Activated CD4-positive, alpha-beta T cell treated with anti-CD3 and anti-CD28 coated beads, Interleukin-2, amount 10 ng/mL, durations not matched to agents 7 days and 5 days (primary cell): ENCODE measurements at regions not wholly inside any gene's neighbourhood (a gene's known extent, or its start where the extent isn't known, plus 50 kb on each side); places are given as distances from the start of the nearest gene placed in this dataset.

Source experiments
- CTCF ChIA-PET: fragments of 350-600 bp; sonication (Branson Sonifier 250); formaldehyde crosslinking; loops from one replicate; lab custom pipeline; 2021; ENCODE audit warnings: antibody characterized with exemption; lab: Charles Lee
- POLR2A ChIA-PET: fragments of 350-600 bp; sonication (Branson Sonifier 250); formaldehyde crosslinking; loops from one replicate; lab custom pipeline; 2021; ENCODE audit warnings: antibody characterized with exemption; lab: Charles Lee
- DNase-seq: peaks from one replicate; pipeline ENCODE4 v3.0.0-alpha.2; 2020
- H3K27ac Mint-ChIP-seq: one replicate; pipeline ENCODE4 v1.8.0; 2021; ENCODE audit warnings: mild to moderate bottlenecking, moderate library complexity, mixed read lengths
- H3K27me3 Mint-ChIP-seq: one replicate; pipeline ENCODE4 v1.8.0; 2021; ENCODE audit warnings: mixed read lengths
- H3K36me3 Mint-ChIP-seq: one replicate; pipeline ENCODE4 v1.8.0; 2021; ENCODE audit warnings: low read depth, mixed read lengths
- H3K4me1 Mint-ChIP-seq: one replicate; pipeline ENCODE4 v1.8.0; 2021; ENCODE audit warnings: mixed read lengths
- H3K4me3 Mint-ChIP-seq: one replicate; pipeline ENCODE4 v1.8.0; 2021; ENCODE audit warnings: mild to moderate bottlenecking, moderate library complexity, mixed read lengths
- H3K9me3 Mint-ChIP-seq: one replicate; pipeline ENCODE4 v1.8.0; 2021; ENCODE audit warnings: mixed read lengths

- Mint-ChIP-seq H3K9me3 (no peaks in the 10 kb centered on the region), H3K36me3 (no peaks in the 10 kb centered on the region), H3K27me3 (peaks cover 17% of the 10 kb centered on the region), H3K27ac (peak overlapping the region; percentile 88), H3K4me3 (peak overlapping the region; percentile 24), H3K4me1 (peaks cover 16% of the 10 kb centered on the region)
- ChIA-PET POLR2A (no interaction called here), CTCF (interaction anchor here (0.6 kb wide), 2 partner anchors 41 to 1267 kb away, joined by 3 to 4 read pairs; no protein-coding TSS in a partner anchor)
- peak; percentile 73 for DNase-seq
Measured at GRCh38 chr4:36394352-36394903, 113.0 kb downstream of the DTHD1 start.

- POLR2A ChIA-PET = no interaction called here
- H3K4me3 Mint-ChIP-seq = no peak overlapping the region
- H3K4me1 Mint-ChIP-seq = peaks cover 6% of the 10 kb centered on the region
- no peaks in the 10 kb centered on the region for H3K9me3 Mint-ChIP-seq
- no peak overlapping the region for H3K27ac Mint-ChIP-seq
- DNase-seq = peak; percentile 60
- H3K36me3 Mint-ChIP-seq = no peaks in the 10 kb centered on the region
- CTCF ChIA-PET = interaction anchor here (0.6 to 2.0 kb wide), 11 partner anchors 10 to 201 kb away, joined by 3 to 9 read pairs (median 4); partner anchors contain the start of gene ARAP2
- H3K27me3 Mint-ChIP-seq = peaks cover 20% of the 10 kb centered on the region
Measured at GRCh38 chr4:36399762-36400353, 118.4 kb downstream of the DTHD1 start.

- POLR2A ChIA-PET = no interaction called here
- Mint-ChIP-seq H3K36me3 (no peaks in the 10 kb centered on the region), H3K27ac (no peak overlapping the region)
Measured at GRCh38 chr4:36402008-36402758, 120.8 kb downstream of the DTHD1 start.

GRCh38 chr4:36411338-36411737, 129.9 kb downstream of the DTHD1 start:
- Mint-ChIP-seq H3K4me1 (no peaks in the 10 kb centered on the region), H3K9me3 (no peaks in the 10 kb centered on the region), H3K27ac (no peak overlapping the region), H3K27me3 (peaks cover 23% of the 10 kb centered on the region), H3K4me3 (no peak overlapping the region), H3K36me3 (no peaks in the 10 kb centered on the region)
- CTCF ChIA-PET = no interaction called here
- no peak for DNase-seq
- POLR2A ChIA-PET = no interaction called here

More at GRCh38 chr4:36402008-36402758, 120.8 kb downstream of the DTHD1 start:
- Mint-ChIP-seq H3K4me3 (no peak overlapping the region), H3K4me1 (no peaks in the 10 kb centered on the region), H3K9me3 (no peaks in the 10 kb centered on the region), H3K27me3 (peaks cover 28% of the 10 kb centered on the region)
- CTCF ChIA-PET = no interaction called here
- DNase-seq = no peak

GRCh38 chr4:36414248-36414647, 132.8 kb downstream of the DTHD1 start:
- Mint-ChIP-seq H3K4me1 (no peaks in the 10 kb centered on the region), H3K36me3 (no peaks in the 10 kb centered on the region), H3K27me3 (peaks cover 24% of the 10 kb centered on the region), H3K27ac (no peak overlapping the region), H3K4me3 (no peak overlapping the region), H3K9me3 (peaks cover 5% of the 10 kb centered on the region)
- CTCF ChIA-PET = no interaction called here
- POLR2A ChIA-PET = no interaction called here
- no peak for DNase-seq

GRCh38 chr4:36417146-36417545, 135.7 kb downstream of the DTHD1 start:
- Mint-ChIP-seq H3K36me3 (no peaks in the 10 kb centered on the region), H3K27me3 (peaks cover 12% of the 10 kb centered on the region), H3K4me3 (no peak overlapping the region), H3K9me3 (peaks cover 5% of the 10 kb centered on the region), H3K27ac (no peak overlapping the region), H3K4me1 (no peaks in the 10 kb centered on the region)
- no peak for DNase-seq
- ChIA-PET CTCF (no interaction called here), POLR2A (no interaction called here)

GRCh38 chr4:36420111-36420679, 138.8 kb downstream of the DTHD1 start:
- Mint-ChIP-seq H3K4me1 (no peaks in the 10 kb centered on the region), H3K36me3 (no peaks in the 10 kb centered on the region), H3K4me3 (no peak overlapping the region), H3K27me3 (peaks cover 14% of the 10 kb centered on the region), H3K27ac (no peak overlapping the region), H3K9me3 (peaks cover 5% of the 10 kb centered on the region)
- POLR2A ChIA-PET = no interaction called here
- CTCF ChIA-PET = no interaction called here
- DNase-seq = no peak

- Mint-ChIP-seq H3K27me3 (peaks cover 7% of the 10 kb centered on the region), H3K4me1 (no peaks in the 10 kb centered on the region), H3K27ac (no peak overlapping the region), H3K9me3 (peaks cover 5% of the 10 kb centered on the region), H3K36me3 (no peaks in the 10 kb centered on the region), H3K4me3 (no peak overlapping the region)
- ChIA-PET POLR2A (no interaction called here), CTCF (no interaction called here)
- no peak for DNase-seq
Measured at GRCh38 chr4:36422607-36423006, 141.2 kb downstream of the DTHD1 start.

- ChIA-PET CTCF (no interaction called here), POLR2A (no interaction called here)
- no peaks in the 10 kb centered on the region for H3K36me3 Mint-ChIP-seq
- H3K27ac Mint-ChIP-seq = no peak overlapping the region
- no peak overlapping the region for H3K4me3 Mint-ChIP-seq
- no peaks in the 10 kb centered on the region for H3K9me3 Mint-ChIP-seq
- H3K4me1 Mint-ChIP-seq = no peaks in the 10 kb centered on the region
- no peak for DNase-seq
- H3K27me3 Mint-ChIP-seq = peaks cover 4% of the 10 kb centered on the region
Measured at GRCh38 chr4:36426741-36427140, 145.3 kb downstream of the DTHD1 start.

- Mint-ChIP-seq H3K27me3 (peaks cover 4% of the 10 kb centered on the region), H3K27ac (no peak overlapping the region), H3K4me3 (no peak overlapping the region), H3K9me3 (no peaks in the 10 kb centered on the region), H3K36me3 (no peaks in the 10 kb centered on the region), H3K4me1 (no peaks in the 10 kb centered on the region)
- DNase-seq = no peak
- ChIA-PET CTCF (no interaction called here), POLR2A (no interaction called here)
Measured at GRCh38 chr4:36427696-36428095, 146.3 kb downstream of the DTHD1 start.

- DNase-seq = no peak
- no peak overlapping the region for H3K27ac Mint-ChIP-seq
- no peaks in the 10 kb centered on the region for H3K27me3 Mint-ChIP-seq
- POLR2A ChIA-PET = no interaction called here
- H3K36me3 Mint-ChIP-seq = no peaks in the 10 kb centered on the region
- no peaks in the 10 kb centered on the region for H3K9me3 Mint-ChIP-seq
- H3K4me1 Mint-ChIP-seq = no peaks in the 10 kb centered on the region
- CTCF ChIA-PET = no interaction called here
- no peak overlapping the region for H3K4me3 Mint-ChIP-seq
Measured at GRCh38 chr4:36432586-36432985, 151.2 kb downstream of the DTHD1 start.

GRCh38 chr4:36439556-36439955, 158.1 kb downstream of the DTHD1 start:
- no peak for DNase-seq
- Mint-ChIP-seq H3K27me3 (peaks cover 2% of the 10 kb centered on the region), H3K36me3 (no peaks in the 10 kb centered on the region), H3K4me3 (no peak overlapping the region), H3K4me1 (no peaks in the 10 kb centered on the region), H3K9me3 (no peaks in the 10 kb centered on the region), H3K27ac (no peak overlapping the region)
- POLR2A ChIA-PET = no interaction called here
- CTCF ChIA-PET = no interaction called here

GRCh38 chr4:36445480-36445879, 164.1 kb downstream of the DTHD1 start:
- no peak for DNase-seq

More at GRCh38 chr4:36445480-36445879, 164.1 kb downstream of the DTHD1 start:
- no peak overlapping the region for H3K27ac Mint-ChIP-seq
- POLR2A ChIA-PET = no interaction called here
- CTCF ChIA-PET = no interaction called here
- H3K27me3 Mint-ChIP-seq = no peaks in the 10 kb centered on the region
- no peaks in the 10 kb centered on the region for H3K36me3 Mint-ChIP-seq
- no peaks in the 10 kb centered on the region for H3K9me3 Mint-ChIP-seq
- no peak overlapping the region for H3K4me3 Mint-ChIP-seq
- no peaks in the 10 kb centered on the region for H3K4me1 Mint-ChIP-seq
